ENCODE measurements at regions not wholly inside any gene's neighbourhood (a gene's known extent, or its start where the extent isn't known, plus 50 kb on each side); places are given as distances from the start of the nearest gene placed in this dataset.
"Not testable (repeated sequence)": the region's sequence is repeated elsewhere in the genome, so short reads cannot be mapped to it uniquely, and the experiment has no call there.

- Mint-ChIP-seq H3K36me3 (ENCODE audit: low read depth) (no peaks in the 10 kb centered on the region), H3K4me3 (no peak overlapping the region), H3K9me3 (no peaks in the 10 kb centered on the region), H3K4me1 (ENCODE audit: low read depth) (peaks cover 73% of the 10 kb centered on the region), H3K27ac (peak overlapping the region; percentile 54), H3K27me3 (no peaks in the 10 kb centered on the region)
- intact Hi-C loops (cut with micrococcal nuclease): no loop called here
Measured at GRCh38 chr11:86147004-86147403, 78.1 kb upstream of the PICALM start.

- intact Hi-C loops (cut with micrococcal nuclease): no loop called here
- Mint-ChIP-seq H3K27ac (peak overlapping the region; percentile 97), H3K36me3 (ENCODE audit: low read depth) (no peaks in the 10 kb centered on the region), H3K27me3 (no peaks in the 10 kb centered on the region), H3K4me3 (no peak overlapping the region), H3K4me1 (ENCODE audit: low read depth) (peaks cover 73% of the 10 kb centered on the region), H3K9me3 (no peaks in the 10 kb centered on the region)
Measured at GRCh38 chr11:86145439-86146156, 76.7 kb upstream of the PICALM start.

DNA sequence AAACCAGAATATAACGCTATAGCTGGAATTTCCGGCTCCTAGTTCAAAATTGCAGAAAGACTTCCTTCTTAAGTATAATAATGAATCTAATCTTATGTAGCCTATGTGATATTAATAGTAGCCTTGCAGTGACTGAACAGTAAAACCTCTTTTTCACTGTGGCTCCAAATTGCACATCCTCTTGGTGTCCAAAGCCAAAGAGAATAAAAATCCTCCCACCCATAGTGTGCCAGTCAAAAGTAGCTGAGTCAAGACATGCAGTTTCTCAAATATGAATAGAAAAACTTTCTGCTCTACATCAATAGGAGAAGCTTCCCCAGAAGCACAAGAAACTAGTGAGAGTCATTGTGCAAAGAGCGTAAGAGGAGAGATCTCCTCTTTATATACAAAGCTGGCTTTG lies 76.0 kb upstream of the PICALM start:
- Mint-ChIP-seq H3K4me1 (ENCODE audit: low read depth) (peaks cover 74% of the 10 kb centered on the region), H3K4me3 (peak overlapping the region; percentile 27), H3K27ac (peak overlapping the region; percentile 97), H3K9me3 (no peaks in the 10 kb centered on the region), H3K27me3 (no peaks in the 10 kb centered on the region), H3K36me3 (ENCODE audit: low read depth) (no peaks in the 10 kb centered on the region)
- intact Hi-C loops (cut with micrococcal nuclease): loop anchor here (5.0 kb wide), 2 partner anchors 32 to 47 kb away; no protein-coding TSS in a partner anchor

GRCh38 chr11:86144087-86144486 lies 75.2 kb upstream of the PICALM start:
- Mint-ChIP-seq H3K27ac (peak overlapping the region; percentile 97), H3K4me1 (ENCODE audit: low read depth) (peaks cover 78% of the 10 kb centered on the region), H3K4me3 (peak overlapping the region; percentile 27)
- H3K36me3 Mint-ChIP-seq (ENCODE audit: low read depth); H3K27me3 Mint-ChIP-seq; H3K9me3 Mint-ChIP-seq: not testable (repeated sequence)
- intact Hi-C loops (cut with micrococcal nuclease): loop anchor here (5.0 kb wide), 2 partner anchors 33 to 48 kb away; no protein-coding TSS in a partner anchor

- no peaks in the 10 kb centered on the region for H3K9me3 Mint-ChIP-seq
- H3K4me3 Mint-ChIP-seq: no peak overlapping the region
- intact Hi-C loops (cut with micrococcal nuclease): loop anchor here (2.0 to 5.0 kb wide), 4 partner anchors 13 to 59 kb away; no protein-coding TSS in a partner anchor
- peak overlapping the region; percentile 97 for H3K27ac Mint-ChIP-seq
- no peaks in the 10 kb centered on the region for H3K36me3 Mint-ChIP-seq (ENCODE audit: low read depth)
- peaks cover 80% of the 10 kb centered on the region for H3K4me1 Mint-ChIP-seq (ENCODE audit: low read depth)
- H3K27me3 Mint-ChIP-seq: no peaks in the 10 kb centered on the region
Measured at GRCh38 chr11:86143087-86144030, 74.5 kb upstream of the PICALM start.

DNA sequence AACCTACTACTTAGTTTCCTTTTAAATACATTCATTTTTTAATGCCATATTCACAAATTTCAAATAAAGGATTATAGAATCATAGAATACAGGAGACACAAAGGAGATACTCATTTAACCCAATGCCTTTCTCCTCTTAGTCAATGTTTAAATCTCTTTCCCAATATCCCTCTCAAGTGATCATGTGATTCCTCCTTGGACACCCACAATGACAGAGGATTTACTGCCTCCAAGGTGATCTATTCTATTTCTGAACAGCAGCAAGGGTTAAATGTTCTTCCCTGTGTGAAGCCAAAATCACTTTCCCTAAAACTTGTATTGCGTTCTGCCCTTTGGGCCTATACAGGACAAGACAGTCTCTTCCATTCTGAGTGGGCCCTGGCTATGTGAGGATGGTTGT lies 73.3 kb upstream of the PICALM start:
- Mint-ChIP-seq H3K4me3 (no peak overlapping the region), H3K27me3 (no peaks in the 10 kb centered on the region), H3K36me3 (ENCODE audit: low read depth) (no peaks in the 10 kb centered on the region), H3K27ac (peak overlapping the region; percentile 97), H3K4me1 (ENCODE audit: low read depth) (peaks cover 74% of the 10 kb centered on the region), H3K9me3 (no peaks in the 10 kb centered on the region)
- intact Hi-C loops (cut with micrococcal nuclease): loop anchor here (2.0 to 5.0 kb wide), 4 partner anchors 15 to 61 kb away; no protein-coding TSS in a partner anchor

DNA sequence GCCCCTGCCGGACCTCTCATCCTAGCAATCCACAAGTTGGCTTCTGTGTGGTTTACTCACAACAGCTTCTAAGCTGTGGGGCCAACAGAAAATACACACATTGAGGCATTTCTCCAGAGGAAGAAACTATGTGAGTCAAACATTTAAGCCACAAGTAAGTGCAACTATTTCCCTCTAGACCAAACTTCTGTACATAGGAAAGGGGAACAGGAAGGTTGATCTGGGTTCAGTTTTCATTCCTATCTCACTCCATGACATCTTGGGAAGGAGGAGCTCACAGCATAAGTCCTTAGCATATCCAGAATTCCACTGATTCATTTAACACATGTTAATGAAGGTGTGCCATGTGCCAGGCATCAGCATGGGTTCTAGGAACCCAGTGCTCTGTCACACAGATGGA lies 72.8 kb upstream of the PICALM start:
- H3K9me3 Mint-ChIP-seq: no peaks in the 10 kb centered on the region
- intact Hi-C loops (cut with micrococcal nuclease): loop anchor here (2.0 to 5.0 kb wide), 4 partner anchors 15 to 61 kb away; no protein-coding TSS in a partner anchor
- no peaks in the 10 kb centered on the region for H3K27me3 Mint-ChIP-seq
- H3K36me3 Mint-ChIP-seq (ENCODE audit: low read depth): no peaks in the 10 kb centered on the region
- peak overlapping the region; percentile 97 for H3K27ac Mint-ChIP-seq
- H3K4me1 Mint-ChIP-seq (ENCODE audit: low read depth): peaks cover 72% of the 10 kb centered on the region
- H3K4me3 Mint-ChIP-seq: peak overlapping the region; percentile 61

DNA sequence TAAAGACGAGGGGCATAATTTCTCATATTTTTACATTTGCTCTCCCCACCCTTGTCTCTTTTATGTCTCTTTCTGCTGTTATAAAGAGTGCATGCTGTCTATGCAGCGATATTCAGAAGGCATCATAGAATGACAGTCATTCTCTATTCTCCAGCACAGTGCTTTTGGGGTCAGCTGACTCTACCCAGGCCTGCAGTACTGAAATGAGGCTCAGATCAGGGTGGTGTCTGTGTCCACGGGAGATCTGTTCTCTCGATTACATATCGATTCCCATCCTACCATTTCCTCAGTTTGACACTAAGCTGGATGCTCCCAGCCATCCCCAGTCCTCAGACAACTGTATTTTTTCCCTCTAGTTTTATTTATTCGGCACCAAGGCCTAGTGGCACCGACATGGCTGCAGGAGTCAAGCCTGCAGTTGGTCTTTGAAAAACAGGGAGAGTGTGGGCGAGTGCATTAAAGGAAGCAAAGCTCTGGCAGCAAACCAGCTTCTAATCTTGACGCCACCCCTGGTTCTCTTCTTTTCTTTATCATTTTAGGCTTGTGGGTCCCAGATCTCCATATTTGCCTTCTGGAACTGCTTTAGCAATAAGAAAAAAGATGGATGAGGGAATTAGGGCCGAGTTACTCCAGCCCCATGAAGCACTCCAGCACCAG lies 71.6 kb upstream of the PICALM start:
- H3K36me3 Mint-ChIP-seq (ENCODE audit: low read depth): no peaks in the 10 kb centered on the region
- no peaks in the 10 kb centered on the region for H3K27me3 Mint-ChIP-seq
- peak overlapping the region; percentile 4 for H3K4me3 Mint-ChIP-seq
- intact Hi-C loops (cut with micrococcal nuclease): loop anchor here (5.0 kb wide), 2 partner anchors 37 to 52 kb away; no protein-coding TSS in a partner anchor
- no peaks in the 10 kb centered on the region for H3K9me3 Mint-ChIP-seq
- peaks cover 78% of the 10 kb centered on the region for H3K4me1 Mint-ChIP-seq (ENCODE audit: low read depth)
- peak overlapping the region; percentile 97 for H3K27ac Mint-ChIP-seq

GRCh38 chr11:86138958-86139357 lies 70.1 kb upstream of the PICALM start:
- Mint-ChIP-seq H3K9me3 (no peaks in the 10 kb centered on the region), H3K36me3 (ENCODE audit: low read depth) (no peaks in the 10 kb centered on the region), H3K4me1 (ENCODE audit: low read depth) (peaks cover 78% of the 10 kb centered on the region), H3K27me3 (no peaks in the 10 kb centered on the region), H3K4me3 (peak overlapping the region; percentile 9), H3K27ac (peak overlapping the region; percentile 97)
- intact Hi-C loops (cut with micrococcal nuclease): loop anchor here (1.0 kb wide), 1 partner anchor 70 kb away; the partner anchor contains the start of gene PICALM

DNA sequence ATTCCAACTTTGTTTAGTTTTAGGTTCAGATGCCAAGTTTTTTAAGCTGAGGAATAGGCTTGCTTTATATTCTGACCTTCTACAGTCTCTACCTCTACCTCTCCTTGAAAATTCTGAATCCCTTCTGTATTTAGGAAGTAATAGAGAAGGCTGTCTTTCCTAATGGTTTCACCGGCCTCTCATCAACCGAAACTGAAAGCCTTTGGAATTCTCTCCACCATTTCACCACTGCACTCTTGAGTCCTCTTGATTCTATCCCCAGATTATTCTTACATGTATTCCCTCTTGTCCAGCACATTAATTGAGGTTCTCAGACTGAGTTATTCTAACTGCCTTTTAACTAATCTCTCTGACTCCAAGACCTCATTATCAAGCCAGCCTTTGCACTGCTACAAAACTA lies 67.7 kb upstream of the PICALM start:
- peak overlapping the region; percentile 85 for H3K27ac Mint-ChIP-seq
- no peaks in the 10 kb centered on the region for H3K36me3 Mint-ChIP-seq (ENCODE audit: low read depth)
- peak overlapping the region; percentile 51 for H3K4me3 Mint-ChIP-seq
- intact Hi-C loops (cut with micrococcal nuclease): no loop called here
- peaks cover 69% of the 10 kb centered on the region for H3K4me1 Mint-ChIP-seq (ENCODE audit: low read depth)
- no peaks in the 10 kb centered on the region for H3K9me3 Mint-ChIP-seq
- no peaks in the 10 kb centered on the region for H3K27me3 Mint-ChIP-seq

DNA sequence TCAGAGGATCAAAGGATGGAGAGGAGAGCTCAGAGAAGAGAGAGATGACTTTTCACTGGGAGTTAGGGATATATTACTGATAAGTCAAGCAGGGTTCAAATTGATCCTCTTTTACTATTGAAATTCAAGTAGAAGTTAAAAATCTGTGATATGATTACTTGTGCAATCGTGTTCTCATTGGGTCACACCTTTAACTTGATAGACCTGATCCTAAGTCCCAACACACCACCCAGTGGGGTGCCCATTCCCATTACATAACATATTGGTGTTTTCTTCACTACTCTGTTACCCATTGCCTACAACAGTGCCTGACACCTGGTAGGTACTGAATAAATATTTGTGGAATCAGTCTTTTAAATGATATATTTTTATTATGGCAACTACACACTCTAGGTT lies 66.4 kb upstream of the PICALM start:
- no peaks in the 10 kb centered on the region for H3K27me3 Mint-ChIP-seq
- peaks cover 61% of the 10 kb centered on the region for H3K4me1 Mint-ChIP-seq (ENCODE audit: low read depth)
- no peaks in the 10 kb centered on the region for H3K9me3 Mint-ChIP-seq
- peak overlapping the region; percentile 45 for H3K4me3 Mint-ChIP-seq
- intact Hi-C loops (cut with micrococcal nuclease): no loop called here
- H3K36me3 Mint-ChIP-seq (ENCODE audit: low read depth): no peaks in the 10 kb centered on the region
- H3K27ac Mint-ChIP-seq: peak overlapping the region; percentile 85

DNA sequence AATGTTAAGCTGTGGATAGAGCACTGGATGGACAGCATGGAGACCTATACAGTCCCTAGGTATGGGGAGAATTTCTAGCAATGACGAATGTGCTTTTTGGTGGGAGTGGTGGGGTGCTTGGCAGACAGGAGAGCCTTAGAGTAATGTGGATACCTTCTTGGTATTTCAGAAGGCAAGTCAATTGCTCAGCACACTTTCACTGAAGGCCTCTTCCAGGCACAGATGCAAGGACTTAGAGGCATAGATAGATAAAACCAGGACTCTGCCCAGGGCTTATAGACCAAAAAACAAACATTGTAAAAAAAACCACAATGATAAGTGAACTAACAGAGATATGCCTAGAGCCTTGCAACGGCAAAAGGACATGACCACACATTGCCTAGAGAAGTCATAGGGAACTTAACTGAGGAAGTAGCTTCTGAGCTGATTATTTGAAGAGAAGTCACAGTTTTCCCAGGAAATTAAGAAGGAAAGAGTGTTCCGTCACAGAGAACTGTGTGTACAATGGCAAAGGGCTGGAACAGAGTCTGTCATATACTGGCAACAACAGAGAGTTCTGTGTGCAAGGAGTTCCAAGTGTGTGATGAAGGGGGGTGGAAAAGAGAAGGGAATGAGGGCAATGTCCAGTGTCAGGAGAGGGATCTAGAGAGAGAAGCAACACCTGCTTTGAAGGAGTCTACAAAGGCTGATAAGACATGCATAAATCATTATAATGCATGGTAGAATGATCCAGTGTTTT lies 65.9 kb upstream of the PICALM start:
- intact Hi-C loops (cut with micrococcal nuclease): no loop called here
- H3K27ac Mint-ChIP-seq: peak overlapping the region; percentile 85
- H3K27me3 Mint-ChIP-seq: no peaks in the 10 kb centered on the region
- H3K36me3 Mint-ChIP-seq (ENCODE audit: low read depth): no peaks in the 10 kb centered on the region
- H3K4me1 Mint-ChIP-seq (ENCODE audit: low read depth): peaks cover 61% of the 10 kb centered on the region
- no peaks in the 10 kb centered on the region for H3K9me3 Mint-ChIP-seq
- peak overlapping the region; percentile 45 for H3K4me3 Mint-ChIP-seq

DNA sequence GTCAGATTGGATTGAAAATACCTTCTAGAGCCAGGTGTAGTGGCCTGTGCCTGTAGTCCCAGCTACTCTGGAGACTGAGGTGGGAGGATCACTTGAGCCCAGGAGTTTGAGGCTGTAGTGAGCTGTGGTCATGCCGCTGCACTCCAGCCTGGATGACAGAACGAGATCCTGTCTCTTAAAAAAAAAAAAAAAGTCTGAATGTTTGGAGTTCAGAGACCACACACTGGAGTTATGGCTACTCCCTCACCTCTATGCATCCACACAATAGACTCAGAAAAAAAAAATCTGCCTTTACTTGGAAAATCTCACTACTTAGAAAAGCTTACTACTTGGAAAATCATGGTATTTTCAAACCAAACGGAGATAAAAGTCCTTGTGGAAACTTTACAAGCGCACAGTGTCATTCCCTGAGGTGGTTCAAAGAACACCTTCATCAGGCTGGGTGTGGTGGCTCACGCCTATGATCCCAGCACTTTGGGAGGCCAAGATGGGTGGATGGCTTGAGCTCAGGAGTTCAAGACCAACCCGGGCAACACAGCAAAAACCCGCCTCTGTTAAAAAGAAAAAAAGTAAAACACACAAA lies 63.9 kb upstream of the PICALM start:
- Mint-ChIP-seq H3K9me3 (no peaks in the 10 kb centered on the region), H3K36me3 (ENCODE audit: low read depth) (no peaks in the 10 kb centered on the region), H3K27me3 (no peaks in the 10 kb centered on the region), H3K4me3 (no peak overlapping the region), H3K4me1 (ENCODE audit: low read depth) (peaks cover 59% of the 10 kb centered on the region), H3K27ac (peak overlapping the region; percentile 44)
- intact Hi-C loops (cut with micrococcal nuclease): no loop called here

Measured in dendritic cell treated with granulocyte-macrophage colony-stimulating factor and Interleukin-4, amounts not matched to agents 40 ng/mL and 50 ng/mL, for 4 days (primary cell).